HG03135 (cell line): ENCODE measurements at regions not wholly inside any gene's neighbourhood (a gene's known extent, or its start where the extent isn't known, plus 50 kb on each side); places are given as distances from the start of the nearest gene placed in this dataset.
"Not testable (repeated sequence)": the region's sequence is repeated elsewhere in the genome, so short reads cannot be mapped to it uniquely, and the experiment has no call there.

Experiments
- ATAC-seq: cut with Tn5 transposase; IDR thresholded peaks from one replicate; pipeline ENCODE4 v1.9.1; 2021; ENCODE audit warnings: mild to moderate bottlenecking, moderate library complexity; ENCODE audit not compliant: unreplicated experiment

DNA sequence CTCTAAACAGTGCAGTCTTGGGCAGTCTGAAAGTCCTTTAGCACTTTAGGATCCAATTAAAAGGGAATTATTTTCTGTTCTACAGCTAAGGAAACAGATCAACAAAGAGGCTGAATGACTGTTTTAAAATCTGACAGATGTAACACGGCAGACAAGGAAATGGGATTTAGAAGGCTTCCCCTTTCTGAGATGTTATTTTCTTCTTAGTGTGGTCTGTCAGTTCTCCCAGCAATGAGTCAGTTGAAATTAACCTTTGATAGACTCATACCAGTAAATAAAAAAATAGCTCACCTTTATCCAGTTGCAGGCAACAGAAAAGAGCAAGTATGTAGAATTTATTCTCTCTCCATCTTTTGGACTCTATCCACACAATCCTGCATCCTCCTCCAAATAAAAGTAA, 98.1 kb downstream of the NEDD1 start:
- ATAC-seq, result no peak

- no peak for ATAC-seq
Measured at GRCh38 chr12:97005646-97006045, 98.6 kb downstream of the NEDD1 start.

DNA sequence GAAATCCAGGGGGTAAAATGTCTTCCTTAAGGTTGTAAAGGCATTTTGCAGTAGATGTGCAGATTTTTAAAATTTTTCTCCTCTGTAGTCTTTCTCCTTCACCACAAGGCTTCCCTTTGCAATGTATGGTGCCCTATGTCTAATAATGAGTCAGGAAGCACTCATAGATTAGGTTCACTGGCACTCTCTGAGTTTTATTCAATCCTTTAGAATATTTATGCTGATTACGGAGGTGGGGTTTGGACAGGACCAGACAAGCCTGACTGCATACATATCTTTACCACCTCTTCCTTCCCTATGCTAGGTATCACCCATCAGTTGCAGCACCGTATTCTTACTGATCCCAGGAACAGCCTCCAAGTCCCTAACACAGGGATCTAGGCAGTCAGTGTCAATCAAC, 99.5 kb downstream of the NEDD1 start:
- ATAC-seq, result no peak

DNA sequence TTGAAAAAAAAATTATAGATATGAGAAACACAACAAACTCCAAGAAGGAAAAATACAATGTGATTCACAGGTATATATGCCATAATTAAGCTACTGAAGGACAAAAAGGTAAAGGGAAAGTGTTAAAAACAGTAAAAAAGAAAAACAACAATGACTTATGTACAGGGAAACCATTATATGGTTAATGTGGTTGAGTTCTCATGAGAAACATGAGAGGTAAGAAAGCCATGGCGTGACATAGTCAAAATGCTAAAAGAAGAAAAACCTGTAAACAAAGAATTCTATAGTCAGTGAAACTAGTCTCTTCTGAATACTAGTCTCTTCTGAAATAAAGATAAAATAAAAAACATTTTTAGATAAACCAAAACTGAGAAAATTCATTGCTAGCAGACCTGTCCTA, 109.1 kb downstream of the NEDD1 start:
- ATAC-seq, result no peak

GRCh38 chr12:97017213-97017612, 110.2 kb downstream of the NEDD1 start:
- ATAC-seq, result no peak

- no peak for ATAC-seq
Measured at GRCh38 chr12:97022536-97023230, 115.6 kb downstream of the NEDD1 start.

DNA sequence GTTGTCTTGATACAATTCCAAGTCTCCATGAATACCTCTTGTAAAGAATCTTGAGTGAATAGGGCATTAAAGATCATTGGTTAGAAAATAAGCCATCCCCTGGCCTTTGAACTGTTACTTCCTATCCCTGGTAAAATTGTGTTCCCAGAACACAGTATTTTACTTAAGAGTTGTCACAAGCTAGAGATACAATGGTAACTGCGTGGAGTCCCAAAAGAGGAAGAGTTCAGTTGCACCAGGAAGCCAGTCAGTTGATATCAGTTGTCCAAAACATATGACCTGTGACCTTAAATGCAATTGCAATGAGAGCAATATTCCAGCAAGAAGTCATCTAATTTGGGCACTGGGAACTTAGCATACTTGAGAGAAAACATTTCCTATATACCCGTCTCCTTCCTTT, 117.3 kb downstream of the NEDD1 start:
- no peak for ATAC-seq

DNA sequence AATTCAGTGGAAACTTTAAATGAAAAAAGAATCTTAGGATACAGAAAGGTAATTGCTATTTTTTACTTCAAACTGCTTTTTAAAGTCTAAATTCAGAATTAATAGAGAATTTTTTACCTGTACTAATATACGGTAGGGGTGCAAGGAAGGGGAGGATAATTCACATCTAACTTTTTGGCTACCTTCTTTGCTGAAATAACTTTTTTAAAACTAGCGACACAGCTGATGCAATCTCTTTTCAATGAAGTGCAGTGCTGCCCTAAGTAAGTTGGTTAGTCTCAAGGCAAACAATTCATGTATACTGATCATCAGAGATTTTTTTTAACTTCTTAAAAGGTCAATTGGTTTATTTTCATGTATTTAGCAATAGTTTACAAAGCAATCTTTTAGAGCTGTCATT, 119.8 kb downstream of the NEDD1 start:
- ATAC-seq, result no peak

GRCh38 chr12:97027482-97027881, 120.4 kb downstream of the NEDD1 start:
- no peak for ATAC-seq

DNA sequence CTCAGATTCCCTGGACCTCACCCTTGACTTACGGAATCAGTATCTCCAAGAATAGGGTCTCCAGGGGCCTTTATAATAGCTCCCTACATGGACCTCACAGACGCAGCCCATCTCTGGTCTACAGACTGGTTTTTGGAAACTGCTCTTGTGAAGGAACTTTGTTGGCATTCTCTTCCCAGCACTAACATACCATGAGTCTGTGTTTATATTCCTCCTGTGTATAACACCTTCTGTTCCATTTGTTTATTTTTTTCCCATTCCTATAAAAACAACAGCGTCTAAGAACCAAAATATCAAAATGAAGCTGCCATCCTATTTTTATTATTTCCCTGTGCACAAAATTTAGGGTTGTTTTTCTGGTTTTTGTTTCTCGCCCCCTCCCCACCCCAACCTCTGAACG, 131.1 kb downstream of the NEDD1 start:
- no peak for ATAC-seq

DNA sequence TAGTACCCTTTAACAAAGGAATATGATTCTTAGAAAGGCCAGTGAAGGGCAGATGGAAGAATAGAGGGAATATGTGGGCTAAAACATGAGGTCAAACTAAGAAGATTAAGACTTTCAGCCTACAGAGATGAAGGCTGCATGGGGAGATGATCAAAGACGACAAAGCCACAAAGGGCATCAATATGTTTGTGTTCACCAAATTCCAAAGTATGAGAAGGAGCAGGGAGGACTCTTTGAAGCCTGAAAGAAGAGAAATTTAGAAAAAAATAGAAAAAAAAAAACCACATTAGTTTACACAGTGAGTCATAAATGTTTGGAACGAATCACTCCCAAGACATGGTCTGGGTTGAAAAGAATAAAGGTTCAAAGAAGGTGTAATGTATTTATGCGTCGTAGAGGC, 131.8 kb downstream of the NEDD1 start:
- ATAC-seq, result no peak

DNA sequence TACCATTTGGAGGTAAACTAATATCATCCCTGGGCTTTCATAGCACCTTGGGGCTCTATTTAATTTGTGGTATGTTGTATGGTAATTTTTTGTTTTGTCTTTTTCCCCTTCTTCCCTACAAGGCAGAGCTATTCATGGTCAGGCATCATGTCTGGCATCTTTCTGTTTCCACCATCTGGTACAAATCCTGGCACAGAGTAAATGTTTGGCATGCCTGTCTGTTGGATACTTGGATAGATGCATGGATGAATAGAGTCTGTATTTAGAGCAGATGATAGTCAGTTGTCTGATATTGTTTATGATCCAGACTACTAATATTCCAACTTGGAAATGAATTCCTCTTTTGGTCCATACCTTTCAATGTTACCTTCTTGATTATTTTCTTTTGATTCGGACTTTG, 139.8 kb downstream of the NEDD1 start:
- ATAC-seq, result no peak

GRCh38 chr12:97047361-97047760, 140.3 kb downstream of the NEDD1 start:
- ATAC-seq, result no peak

GRCh38 chr12:97048421-97049035, 141.5 kb downstream of the NEDD1 start:
- ATAC-seq, result no peak

GRCh38 chr12:97050509-97050908, 143.5 kb downstream of the NEDD1 start:
- no peak for ATAC-seq

DNA sequence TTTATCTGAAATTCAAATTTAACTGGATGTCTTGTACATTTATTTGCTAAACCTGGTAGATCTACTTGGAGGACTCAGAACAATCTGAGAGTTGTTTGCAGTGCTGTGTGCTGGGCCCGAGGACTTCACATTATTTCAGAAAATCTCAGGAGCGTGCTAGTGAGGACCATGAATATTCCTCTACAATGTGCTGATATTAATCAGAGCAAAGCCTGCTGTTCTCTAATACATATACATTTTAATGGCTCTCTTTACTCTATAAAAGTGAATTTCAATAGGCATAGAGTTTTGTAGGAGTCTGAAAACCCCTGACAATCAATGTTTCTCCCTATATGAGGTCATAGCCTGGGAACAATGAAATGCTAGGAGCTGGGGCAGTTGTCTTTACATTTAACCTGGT, 144.3 kb downstream of the NEDD1 start:
- no peak for ATAC-seq

- ATAC-seq, result no peak
Measured at GRCh38 chr12:97061171-97061570, 154.1 kb downstream of the NEDD1 start.

GRCh38 chr12:97063292-97063935, 156.4 kb downstream of the NEDD1 start:
- ATAC-seq, result no peak

GRCh38 chr12:97075161-97075933, 168.3 kb downstream of the NEDD1 start:
- no peak for ATAC-seq

GRCh38 chr12:97075934-97076630, 169.0 kb downstream of the NEDD1 start:
- no peak for ATAC-seq

DNA sequence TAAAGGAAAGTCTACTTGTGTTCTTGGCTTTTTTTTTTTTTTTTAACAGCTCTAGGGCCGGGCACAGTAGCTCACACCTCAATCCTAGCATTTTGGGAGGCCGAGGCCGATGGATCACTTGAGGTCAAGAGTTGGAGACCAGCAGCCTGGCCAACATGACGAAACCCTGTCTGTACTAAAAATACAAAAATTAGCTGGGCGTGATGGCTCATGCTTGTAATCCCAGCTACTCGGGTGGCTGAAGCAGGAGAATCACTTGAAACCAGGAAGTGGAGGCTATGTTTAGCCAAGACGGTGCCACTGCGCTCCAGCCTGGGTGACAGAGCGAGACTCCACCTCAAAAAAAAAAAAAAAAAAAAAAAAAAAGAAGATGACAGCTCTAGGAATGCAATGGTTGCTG, 169.9 kb downstream of the NEDD1 start:
- not testable (repeated sequence) for ATAC-seq
